ENCODE measurements at regions not wholly inside any gene's neighbourhood (a gene's known extent, or its start where the extent isn't known, plus 50 kb on each side); places are given as distances from the start of the nearest gene placed in this dataset.
"Not testable (repeated sequence)": the region's sequence is repeated elsewhere in the genome, so short reads cannot be mapped to it uniquely, and the experiment has no call there.

DNA sequence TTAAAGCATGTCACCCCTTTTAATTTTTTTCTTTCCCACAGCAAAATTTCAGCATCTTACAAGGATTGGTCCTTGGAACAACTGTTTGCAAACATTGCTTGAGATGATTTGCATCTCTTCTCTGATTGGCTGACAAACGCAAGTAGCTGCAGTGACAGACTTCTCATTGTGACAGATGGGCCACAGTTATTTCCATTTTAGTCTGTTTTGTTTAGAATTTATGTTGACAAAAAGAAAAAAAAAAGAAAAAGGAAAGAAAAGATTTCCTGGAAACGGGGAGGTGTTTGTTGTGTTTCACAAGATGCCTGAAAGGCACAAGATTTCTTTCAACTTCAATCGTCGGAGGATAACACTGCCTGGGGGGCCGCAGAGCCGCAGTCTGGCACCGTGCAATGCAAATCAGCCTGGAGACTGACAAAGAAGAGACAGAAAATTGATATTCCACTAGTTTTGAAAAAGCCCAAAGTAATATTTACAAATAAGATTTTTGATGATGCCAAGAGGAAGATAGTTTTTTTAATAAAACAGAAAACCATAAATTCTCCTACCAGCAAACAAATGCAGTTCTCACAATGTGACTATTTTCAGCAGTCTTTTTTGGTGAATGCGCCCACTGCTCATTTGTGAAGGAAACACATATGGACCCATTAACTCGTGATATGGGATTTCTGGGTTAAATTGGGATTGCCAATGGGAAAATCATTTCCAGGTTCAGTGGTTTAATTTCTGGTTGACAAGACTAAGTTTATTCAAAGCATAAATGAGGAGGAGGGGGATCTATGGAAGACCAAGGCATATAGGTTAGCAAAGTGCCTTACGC, 296.2 kb upstream of the SMIM21 start:
- DNase-seq: no peak

DNA sequence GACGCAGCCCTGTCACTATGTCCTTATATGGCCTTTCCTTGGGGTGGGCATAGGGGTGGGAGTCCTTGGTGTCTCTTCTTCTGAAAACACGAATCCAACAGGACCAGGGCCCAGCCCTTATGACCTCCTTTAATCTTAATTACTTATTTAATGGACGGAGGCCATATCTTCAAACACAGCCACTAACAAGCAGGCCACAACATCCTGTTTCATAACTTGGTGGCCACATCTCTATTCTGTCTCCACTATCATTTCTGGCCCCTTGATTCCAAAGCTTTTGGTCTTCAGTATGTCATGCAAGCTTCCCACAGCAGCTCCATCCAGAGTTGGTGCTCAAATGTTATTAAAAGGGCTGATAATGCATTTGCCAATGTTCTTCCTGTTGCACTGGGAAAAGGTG, 287.3 kb upstream of the SMIM21 start:
- DNase-seq: no peak

DNA sequence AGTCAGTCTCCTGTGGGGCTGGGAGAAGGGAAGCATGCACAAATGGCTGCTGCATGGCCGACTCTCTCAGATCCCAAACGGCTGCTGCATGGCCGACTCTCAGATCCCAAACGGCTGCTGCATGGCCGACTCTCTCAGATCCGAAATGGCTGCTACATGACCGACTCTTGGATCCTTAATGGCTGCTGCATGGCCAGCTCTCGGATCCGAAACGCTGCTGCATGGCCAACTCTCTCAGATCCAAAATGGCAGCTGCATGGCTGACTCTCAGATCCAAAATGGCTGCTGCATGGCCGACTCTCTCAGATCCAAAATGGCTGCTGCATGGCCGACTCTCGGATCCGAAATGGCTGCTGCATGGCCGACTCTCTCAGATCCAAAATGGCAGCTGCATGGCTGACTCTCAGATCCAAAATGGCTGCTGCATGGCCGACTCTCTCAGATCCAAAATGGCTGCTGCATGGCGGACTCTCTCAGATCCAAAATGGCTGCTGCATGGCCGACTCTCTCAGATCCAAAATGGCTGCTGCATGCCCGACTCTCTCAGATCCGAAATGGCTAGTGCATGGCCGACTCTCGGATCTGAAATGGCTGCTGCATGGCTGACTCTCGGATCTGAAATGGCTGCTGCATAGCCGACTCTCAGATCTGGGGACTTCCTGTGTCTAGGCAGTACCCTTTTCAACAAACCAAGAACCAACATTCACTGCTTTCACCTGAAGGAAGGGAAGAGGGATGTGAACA, 284.8 kb upstream of the SMIM21 start:
- DNase-seq: not testable (repeated sequence)

DNA sequence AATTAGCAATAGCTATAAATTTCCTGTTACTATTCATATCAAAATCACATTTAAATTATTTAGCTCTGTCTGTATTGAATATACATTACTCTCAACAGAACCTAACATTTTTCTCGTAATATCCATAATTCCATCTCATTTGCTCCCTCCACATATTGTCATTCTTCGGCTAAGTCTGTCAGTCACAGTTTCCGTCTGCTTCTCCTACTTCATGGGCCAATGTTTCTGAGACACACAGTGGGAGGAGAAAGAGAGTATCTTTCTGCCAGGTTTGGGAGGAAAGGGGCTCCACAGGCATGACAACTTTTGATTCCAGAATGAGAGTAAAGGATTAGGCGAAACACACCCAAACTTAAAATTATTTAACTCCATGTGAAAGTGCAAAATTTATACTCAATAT, 273.1 kb upstream of the SMIM21 start:
- DNase-seq: no peak

DNA sequence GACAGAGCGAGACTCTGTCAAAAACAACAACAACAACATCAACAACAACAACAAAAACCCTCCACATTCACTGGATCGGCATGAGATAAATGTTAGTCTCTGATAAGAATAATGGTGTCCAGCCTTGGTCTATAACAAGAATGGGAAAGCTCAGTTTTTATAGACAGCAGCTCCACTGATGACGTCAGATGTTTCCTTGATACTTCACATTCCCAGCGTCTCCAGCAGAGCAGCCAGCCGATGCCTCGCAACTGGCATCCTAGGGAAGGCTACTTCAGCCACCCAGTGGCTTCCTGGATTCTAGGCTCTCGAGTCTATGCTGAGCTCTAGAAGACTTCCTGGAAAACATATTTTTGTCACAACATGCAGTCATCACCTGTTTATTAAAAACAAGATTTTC, 271.4 kb upstream of the SMIM21 start:
- no peak for DNase-seq

DNA sequence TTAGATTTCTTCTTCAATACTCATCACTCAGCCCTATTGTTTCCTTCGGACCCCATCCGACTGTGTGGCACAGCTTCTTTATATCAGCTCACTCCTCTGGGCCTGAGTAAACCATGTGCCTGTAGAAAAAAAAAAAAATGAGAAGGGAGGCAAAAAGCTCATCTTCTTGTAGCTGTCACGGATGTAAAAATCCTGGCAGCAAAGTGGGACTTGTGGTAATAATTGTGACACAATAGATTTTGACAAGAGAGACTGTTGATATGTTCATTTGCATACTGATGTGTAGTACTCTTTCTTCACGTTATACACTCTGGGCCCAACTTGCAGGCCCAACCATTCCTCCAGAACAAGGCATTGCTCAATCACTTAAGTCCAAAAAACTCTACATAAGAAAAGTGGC, 270.0 kb upstream of the SMIM21 start:
- DNase-seq: no peak

DNA sequence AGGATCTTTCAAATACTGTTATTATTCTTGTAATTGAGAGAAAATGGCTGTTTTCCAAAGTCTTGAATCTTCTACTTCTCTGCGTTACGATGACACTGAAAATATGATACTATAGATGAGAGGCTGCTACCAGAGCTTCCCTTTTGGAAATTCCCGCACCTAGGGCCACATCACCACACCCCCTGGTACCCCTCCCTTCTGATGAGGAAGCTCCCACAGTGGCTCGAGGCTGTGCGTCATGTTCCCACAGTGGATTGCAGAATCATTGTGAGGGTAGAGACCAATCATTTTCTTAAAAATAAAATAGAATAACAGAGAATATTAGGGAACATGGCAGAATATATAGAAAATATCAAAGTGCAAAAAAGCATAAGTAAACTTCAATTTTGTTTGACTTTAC, 268.9 kb upstream of the SMIM21 start:
- no peak for DNase-seq

DNA sequence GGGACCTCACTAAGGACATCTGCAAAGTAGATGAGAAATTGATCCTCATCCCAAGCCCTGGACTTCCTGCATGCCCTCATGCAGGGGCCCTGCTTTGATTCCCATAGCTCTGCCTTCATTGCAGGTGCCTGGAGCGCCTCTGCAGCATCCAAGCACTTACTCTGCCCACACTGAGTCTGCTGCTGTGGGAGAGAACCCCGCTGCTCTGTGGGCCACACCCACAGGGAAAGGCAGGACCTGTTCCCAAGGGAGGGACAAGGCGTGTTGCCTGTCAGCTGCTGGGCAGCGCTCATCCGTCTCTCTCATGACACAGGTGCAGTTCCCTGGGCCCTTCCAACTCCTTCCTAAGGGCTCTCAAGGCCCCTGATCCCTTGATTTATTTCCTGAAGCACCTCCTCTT, 266.8 kb upstream of the SMIM21 start:
- no peak for DNase-seq

DNA sequence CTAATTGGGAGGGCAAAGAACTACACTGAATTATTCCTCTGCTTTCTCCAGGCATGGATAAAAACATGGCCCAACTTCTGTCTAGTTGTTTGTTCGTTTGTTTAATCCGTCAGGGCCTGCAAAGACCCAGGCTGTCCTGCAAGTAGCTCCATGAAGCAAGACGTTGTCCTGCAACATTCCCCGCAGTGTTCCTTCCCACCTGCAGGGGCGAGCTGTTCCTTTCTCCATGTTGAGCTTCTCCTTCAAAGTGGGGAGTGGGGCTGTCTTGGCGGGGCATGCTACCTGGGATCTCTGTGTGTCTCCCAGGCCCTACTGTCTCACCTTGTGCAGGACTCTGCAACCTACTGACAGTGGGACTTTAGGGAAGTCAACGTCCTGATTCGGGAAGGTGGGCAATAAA, 264.0 kb upstream of the SMIM21 start:
- no peak for DNase-seq

DNA sequence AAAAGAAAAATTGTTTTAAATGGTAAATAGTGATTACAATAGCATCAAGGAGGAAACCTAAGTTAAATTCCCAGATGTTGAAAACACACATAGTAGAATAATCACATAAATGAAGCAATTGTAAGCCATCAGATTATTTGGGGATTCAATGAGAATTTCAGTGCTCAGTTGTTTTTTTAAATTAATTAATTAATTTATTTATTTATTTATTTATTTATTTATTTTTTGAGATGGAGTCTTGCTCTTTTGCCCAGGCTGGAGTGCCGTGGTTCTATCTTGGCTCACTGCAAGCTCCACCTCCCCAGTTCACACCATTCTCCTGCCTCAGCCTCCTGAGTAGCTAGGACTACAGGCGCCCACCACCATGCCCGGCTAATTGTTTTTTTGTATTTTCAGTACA, 262.8 kb upstream of the SMIM21 start:
- not testable (repeated sequence) for DNase-seq

DNA sequence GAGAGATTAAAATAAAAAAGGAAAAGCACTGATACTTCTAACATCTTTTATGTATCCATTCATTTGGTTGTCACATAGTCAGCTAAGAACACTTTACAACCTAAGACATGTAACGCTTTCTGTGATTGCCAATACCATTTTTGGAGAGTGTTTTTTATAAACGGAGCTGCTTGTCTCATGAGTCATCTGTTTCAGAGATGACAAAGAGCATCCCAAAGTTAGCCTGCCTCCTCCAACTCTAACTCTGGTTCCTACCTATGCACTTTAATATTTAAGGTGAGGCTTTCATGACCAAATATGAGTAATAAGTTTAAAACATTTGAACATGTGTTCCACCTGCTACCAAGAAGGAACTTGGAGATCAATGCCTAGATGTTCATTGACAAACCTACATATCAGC, 260.1 kb upstream of the SMIM21 start:
- DNase-seq: no peak

DNA sequence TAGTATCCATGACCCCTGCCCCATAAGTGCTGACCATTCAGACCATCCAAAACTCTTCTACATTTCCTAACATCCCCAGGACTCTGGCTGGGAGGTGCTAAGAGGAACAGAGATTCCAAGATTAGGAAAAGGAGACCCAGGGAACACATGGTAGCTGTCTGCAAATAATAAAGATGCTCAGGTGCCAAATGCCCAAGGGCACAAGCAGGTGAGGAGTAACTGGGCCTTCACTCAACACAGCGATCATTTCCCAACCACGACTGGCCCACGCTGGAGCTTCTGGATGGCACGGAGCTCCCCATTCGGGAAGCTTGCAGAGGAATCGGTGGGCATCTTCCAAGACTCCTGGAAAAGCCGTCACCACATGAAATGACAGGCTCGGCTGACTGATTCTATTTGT, 255.9 kb upstream of the SMIM21 start:
- DNase-seq: no peak

DNA sequence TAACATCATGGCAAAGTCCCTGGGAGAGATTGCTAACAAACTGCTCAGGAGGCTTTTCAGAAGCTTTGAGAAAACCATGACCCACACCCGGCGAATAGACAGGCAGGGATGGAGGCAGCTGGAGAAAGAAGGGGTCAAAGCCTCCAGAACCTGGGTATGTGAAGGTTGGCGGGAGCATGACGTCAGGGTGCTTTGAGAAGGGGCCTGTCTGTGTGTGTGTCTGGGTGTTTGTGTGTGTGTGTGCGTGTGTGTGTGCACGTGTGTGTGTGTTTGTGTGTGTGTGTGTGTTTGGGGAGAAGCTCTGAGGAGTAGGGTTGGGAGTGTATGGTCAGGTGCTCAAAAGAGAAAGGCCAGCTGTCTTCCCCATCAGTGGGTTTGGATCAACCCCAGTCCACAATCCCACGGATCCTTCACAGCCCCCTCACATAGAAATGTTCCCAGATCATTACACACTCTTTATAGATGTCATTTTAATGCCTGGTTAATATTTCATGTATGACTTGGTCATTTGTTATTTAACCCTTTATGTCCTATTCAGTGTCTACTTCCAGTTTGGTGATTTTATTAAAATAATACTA, 254.1 kb upstream of the SMIM21 start:
- DNase-seq: no peak

DNA sequence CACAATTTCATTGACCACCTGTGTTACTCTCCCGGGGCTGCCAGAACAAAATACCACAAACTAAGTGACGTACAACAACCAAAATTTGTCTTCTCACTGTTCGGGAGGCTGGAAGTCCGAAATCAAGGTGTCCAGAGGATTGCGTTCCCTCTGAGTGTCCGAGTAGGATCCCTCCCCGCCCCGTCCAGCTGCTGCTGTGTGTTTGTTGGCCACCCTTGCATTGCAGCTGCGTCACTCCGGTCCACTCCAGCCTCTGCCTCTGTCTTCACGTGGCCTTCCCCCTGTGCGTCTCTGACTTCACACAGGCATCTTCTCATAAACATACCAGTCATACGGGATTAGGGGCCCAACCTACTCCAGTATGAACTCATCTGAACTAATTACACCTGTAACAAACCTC, 251.8 kb upstream of the SMIM21 start:
- DNase-seq: no peak

DNA sequence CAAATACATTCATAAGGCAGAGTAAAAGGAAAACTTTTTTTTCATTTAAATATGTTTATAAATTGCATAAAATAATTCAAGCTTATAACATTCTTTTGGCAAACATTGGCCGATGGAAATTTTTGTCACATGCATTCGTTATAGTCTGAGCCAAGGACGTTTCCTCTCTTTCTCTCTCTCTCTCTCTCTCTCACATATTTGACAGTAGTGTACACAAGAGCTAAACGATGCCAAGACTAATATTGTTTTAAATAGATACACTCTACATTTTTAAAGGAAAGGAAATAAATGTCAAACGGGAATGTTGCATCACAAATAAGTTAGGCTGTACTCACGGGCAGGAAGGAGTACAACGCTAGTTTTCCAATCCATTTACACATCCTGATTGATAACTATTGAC, 251.1 kb upstream of the SMIM21 start:
- no peak for DNase-seq

DNA sequence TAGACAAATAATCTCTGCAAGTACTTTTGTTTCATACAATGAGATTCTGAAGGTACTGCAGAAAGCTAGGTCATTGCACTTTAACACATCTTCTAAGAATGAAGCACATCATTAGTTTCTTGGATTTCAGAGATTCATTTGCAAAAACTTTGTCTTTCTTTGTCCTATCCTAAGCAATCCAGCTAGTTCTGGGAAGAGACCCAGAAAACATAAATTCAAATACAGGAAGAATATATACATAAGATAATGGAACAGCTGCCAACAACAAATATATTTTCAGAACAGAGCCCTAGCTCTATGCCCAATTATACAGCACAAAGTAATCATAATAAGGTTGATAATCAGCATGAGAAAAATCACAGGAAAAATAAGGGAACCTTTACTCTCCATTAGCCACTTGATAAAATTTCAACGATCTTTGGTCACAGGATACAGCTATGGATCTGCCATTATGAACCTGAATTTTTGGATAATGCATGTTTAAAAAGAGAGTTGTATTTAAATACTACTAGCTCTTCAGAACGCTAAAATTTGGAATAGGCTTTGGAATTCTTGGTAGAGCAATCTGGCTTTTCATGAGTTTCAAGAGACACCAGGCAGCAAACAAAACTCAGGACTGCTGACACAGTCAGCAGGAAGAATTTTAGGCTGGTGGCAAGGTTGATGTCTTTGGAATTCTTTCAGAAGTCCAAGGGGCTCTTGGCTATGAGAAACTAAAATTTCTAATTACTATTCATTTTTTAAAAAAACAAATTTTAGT, 250.4 kb upstream of the SMIM21 start:
- DNase-seq: no peak

DNA sequence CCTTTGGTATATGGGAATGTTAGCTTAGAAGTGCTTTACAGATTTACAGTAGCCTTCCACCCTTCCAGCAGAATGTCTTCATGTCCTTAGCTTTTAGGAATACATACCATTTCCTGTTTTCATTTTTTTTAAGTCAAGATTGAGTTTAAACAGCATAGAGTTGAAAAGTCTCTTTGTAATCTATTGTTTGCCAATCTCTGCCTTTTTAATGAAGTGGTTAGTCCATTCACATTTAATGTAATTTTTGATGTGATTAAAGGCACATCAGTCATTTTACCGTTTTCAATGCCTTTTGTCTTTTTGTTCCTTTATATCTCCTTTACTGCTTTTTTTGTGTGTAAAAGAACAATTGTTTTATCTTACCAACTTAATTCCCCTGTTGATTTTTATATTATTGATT, 233.4 kb upstream of the SMIM21 start:
- no peak for DNase-seq

DNA sequence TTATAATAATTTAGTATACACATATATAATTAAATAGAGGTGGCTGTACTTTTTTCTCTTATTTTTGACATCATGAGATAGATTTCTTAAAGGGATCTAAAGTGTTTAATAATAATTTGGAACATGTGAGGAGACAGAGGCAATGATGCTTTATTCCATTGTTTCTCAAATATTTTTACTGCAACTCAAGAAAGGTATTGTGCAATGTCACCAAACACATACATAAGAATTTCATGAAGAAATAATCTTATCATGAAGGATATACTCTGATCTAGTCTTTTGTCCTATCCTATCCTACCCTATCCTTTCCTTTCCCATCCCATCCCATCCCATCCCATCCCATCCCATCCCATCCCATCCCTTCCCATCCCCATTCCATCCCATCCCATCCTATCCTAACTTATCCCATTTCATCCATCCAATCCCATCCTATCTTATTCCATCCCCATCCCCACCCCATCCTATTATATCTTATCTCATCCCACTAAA, 232.1 kb upstream of the SMIM21 start:
- DNase-seq: no peak

DNA sequence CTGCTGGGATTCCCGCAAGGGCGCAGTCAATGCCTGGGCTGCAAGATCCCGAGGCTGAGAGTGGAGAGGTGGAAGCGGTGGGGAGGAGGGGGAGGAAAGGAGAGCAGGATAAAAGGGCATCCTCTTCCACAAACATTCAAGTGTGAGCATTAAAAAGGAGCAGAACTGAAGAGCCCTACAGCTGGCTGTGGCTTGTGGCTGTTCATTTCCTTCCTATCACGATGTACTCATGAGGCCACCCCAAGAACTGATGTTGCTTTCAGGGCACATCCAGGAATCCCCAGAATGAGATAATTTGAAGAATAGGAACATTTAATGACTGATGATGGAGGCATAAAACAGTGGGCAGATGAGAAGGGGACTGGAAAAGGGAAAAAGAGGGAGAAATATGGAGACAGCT, 230.8 kb upstream of the SMIM21 start:
- no peak for DNase-seq

DNA sequence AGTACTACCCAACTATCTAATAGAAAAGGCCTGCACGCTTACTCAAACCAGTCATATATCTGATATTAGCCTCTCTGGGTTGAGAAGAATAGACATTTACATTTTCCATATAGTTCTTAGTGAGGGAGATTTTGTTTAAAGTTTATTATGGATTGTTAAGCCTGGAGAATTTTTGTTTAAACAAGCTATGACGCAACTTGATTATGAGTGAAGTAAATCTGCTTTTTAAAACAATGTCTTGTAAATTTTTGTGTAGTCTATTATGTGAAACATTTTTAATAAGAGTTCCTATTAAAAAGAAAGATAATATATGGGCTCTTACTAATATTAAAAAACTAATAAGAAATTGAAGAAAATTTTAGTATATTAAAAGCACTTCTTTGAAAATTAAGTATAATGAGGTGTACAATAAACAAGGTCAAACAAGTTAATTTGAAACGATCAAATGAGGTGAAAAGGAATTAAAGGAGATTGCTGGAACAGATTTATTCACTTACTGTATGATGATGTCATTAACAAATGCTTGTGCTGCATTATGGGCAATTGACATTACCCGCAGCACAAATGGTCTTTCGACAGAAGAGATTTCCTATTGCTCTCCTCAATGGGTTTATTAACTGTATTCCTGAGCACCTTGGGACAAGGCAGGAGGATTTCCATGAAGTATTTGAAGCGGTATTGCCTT, 229.2 kb upstream of the SMIM21 start:
- DNase-seq: no peak

DNA sequence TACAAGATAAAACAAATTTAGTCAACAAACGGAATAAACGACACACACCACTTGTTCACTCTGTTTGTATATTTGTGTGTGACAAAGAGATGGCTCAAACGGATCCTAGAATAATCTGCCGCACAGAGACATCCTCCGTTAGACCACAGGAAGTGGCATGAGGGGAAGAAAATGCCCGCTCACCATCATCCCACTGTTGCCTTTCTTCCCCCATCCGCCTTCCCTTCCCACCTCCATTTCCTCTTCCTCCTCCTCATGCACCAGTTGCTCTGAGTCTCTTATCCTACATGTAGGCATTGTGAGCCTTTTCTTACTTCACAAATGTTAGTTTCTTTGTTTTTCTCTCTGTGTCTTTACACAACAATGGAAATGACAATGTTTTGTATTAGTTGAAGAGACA, 228.5 kb upstream of the SMIM21 start:
- DNase-seq: no peak

DNA sequence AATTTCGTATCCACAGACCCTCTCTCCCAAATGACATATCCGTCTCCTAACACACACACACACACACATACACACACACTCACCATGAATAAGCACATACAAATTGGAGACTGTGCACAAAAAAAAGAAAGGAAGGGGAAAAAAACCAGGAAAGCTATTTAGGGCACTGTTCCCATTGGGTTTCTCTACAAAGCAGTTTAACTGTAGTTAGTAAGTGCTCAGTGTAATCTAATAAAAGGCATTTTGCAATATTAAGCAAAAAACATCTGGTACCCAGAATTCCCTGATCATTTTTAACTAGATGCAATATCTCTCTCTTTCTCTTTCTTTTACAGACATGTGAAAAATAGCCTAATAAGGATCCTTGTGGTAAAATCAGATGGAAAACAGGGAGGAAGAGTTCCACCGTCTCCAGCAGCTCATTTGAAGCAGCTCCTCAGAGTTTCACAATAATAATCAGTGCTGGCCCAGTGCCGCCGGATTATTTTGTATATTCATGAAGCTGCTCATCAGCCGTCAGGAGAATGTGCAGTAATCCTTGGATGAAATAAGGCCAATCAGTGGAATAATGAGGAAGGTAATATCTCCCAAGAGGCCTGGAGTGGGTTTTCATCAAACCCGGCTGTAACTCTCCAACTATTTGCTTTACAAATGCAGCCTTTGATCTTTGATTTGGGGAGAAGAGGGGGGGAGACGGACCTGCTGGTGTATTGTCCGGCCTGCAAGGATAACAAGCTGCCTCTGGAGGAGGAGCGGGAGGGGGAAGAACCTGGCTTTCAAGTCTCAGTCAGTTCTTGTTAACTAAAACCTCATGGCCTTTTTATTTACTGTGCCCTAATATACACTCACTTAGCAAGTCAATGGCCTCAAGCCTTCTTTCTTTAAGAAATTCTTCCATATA, 227.6 kb upstream of the SMIM21 start:
- no peak for DNase-seq
